ENCODE measurements at regions not wholly inside any gene's neighbourhood (a gene's known extent, or its start where the extent isn't known, plus 50 kb on each side); places are given as distances from the start of the nearest gene placed in this dataset.
A peak's percentile ranks its signal among the peaks of the same experiment; 100 is the strongest.

DNA sequence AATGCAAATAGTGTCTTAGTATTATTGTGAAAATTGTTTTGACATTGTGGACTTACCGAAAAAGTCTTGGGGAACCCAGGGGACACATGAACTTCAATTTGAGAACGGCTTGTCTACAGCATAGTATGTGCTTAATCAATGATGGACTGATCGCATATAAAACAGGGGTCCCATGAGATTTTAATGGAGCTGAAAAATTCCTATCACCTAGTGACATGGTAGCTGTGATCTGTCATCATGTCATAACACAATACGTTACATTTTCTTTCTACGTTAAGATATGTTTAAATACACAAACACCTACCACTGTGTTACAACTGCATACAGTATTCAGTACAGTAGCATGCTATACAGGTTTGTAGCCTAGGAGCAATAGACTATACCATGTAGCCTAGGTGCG is 153.3 kb upstream of the FOXD3 start:
- no peak for FAIRE-seq
- DNase-seq (ENCODE audit: insufficient read length, low spot score) = no peak

DNA sequence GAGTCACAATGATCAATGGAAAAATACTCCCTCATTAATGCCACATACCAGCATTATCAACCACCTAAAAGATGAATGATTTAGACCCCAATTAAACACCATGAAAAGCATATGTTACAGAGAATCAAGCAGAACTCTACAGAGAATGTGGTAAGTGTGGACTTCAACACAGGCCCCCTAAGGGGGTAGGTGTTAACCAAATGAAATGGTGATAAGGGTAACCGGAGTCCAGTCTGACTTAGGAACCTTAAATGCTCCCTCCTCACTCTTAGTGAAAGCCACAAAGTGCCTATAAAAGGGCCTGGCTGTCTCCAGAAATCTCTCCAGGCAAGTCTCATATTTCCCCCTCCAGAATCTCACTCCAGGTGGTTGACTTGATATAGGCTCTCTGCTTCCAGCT is 149.2 kb upstream of the FOXD3 start:
- DNase-seq (ENCODE audit: insufficient read length, low spot score) (no peak), FAIRE-seq (no peak)

DNA sequence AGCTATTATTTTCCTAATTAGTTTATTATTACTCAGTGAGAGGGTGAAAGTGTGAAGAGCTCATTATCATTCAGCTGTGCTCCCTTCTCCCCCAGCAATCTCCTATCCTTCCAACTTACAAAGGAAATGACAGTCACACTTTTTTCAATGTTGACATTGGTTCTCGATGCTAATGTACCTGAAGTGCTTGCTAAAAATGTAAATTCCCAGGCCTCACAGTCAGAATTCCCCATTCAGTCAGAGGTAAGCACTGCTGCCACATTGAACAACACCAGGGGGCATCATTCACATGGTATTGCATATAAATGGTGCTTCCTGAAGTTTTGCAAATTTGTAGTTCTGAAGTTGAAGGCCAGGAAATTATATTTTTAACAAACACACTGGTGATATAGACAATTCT is 132.7 kb upstream of the FOXD3 start:
- DNase-seq (ENCODE audit: insufficient read length, low spot score) = no peak
- no peak for FAIRE-seq

DNA sequence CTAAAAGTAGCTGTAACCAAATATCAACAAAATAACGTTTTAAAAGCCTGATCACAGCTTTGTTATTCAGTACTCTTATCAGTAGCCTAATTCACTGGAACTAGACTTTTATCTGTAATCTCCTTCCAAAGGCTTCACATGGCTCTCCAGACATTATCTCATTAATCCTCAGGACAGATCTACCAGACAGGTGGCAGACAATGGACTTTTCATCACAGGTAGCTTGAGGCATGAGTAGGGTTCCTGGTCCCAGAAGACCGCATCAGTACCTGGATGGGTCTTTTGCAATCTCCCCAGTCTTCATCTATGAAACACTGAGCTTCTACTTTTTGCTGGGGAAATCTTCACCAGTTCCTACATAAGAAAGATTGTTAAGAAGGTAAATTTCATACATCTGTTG is 132.2 kb upstream of the FOXD3 start:
- FAIRE-seq = no peak
- no peak for DNase-seq (ENCODE audit: insufficient read length, low spot score)

DNA sequence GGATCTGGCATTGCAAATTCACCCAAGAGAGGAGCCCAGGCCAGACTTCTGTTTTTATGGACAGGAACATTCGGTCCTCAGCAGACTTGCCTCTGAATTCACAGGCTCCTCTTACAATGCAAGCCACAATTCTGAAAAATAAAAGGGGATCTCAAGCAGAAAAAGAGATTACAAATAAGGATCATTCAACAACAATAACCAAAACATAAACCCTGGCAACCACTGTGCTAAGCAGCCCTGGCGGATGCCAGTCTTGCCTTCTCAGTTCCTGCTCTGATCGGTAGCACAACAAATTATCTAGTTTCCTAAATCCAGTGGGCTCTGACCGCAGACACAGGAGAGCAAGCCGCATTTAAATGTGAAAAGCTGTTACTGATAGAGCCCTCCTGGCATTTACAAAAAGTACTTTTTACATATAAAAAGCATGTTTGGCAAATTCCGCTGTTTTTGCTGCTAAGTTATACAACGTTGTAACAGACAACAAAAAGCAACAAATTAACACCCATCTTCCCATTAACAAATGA is 123.4 kb upstream of the FOXD3 start:
- DNase-seq (ENCODE audit: insufficient read length, low spot score) (no peak), FAIRE-seq (no peak)

DNA sequence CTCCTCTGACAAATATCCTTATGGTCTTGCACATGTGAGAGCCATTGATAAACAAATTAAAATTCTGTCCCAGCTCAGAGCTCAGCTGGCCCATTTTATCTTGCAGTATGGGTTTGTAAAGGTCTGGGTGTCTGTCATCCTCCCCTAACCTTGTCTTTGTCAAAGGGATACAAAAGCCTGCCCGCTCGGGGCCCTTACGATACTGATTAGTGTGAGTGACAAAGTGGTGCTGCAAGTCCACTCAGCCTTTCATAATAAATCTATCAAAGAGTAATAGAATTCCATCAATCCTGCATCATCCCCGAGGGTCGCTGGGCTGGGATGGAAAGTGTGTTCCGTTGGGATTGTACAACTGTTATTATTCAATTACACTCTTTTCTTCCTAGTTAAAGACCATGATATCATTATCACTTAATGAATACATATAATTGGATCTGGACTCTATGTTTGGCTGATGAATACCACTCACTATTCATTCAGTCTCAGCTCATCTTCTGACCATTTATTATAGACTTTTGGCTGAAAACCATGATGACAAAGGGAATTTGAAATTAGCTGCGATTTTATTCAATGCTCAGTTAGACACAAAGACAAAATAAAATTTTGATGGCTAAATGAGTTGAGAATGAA is 122.5 kb upstream of the FOXD3 start:
- FAIRE-seq (no peak), DNase-seq (ENCODE audit: insufficient read length, low spot score) (no peak)

DNA sequence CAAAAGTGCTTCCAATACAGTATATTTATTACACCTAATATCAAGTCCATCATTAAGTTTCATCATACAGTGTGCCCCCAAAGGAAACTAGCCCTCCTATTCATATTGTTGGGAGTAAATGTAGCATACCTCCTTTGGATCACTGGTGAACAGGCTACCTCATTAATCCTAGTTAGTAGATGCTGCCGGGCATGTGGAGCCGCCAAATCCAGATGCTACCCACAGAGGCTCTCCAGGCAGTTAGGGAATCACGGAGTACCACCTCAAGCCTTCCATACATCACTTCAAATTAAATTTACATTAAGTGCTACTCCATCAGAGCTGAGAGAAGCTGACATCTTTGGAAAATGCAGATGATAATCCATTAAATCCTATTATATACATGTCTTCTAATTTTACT is 121.7 kb upstream of the FOXD3 start:
- FAIRE-seq = no peak
- DNase-seq (ENCODE audit: insufficient read length, low spot score) = no peak

DNA sequence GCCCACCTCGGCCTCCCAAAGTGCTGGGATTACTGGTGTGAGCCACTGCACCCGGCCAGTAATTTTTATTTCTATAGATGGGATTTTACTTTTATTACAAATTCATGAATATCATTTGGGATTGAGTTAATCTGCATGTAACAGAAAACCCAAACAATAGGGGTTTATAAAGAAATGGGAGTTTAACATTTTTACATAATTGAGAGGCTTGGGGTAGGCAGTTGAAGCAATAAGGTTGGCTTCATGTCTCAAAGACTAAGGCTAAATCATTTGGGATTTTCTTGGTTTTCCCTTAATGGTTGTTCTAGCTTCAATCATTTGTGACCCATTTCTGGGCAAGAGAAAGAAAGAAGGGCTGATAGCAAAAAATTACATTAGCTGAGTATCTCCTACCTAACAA is 118.7 kb upstream of the FOXD3 start:
- no peak for DNase-seq (ENCODE audit: insufficient read length, low spot score)
- no peak for FAIRE-seq

DNA sequence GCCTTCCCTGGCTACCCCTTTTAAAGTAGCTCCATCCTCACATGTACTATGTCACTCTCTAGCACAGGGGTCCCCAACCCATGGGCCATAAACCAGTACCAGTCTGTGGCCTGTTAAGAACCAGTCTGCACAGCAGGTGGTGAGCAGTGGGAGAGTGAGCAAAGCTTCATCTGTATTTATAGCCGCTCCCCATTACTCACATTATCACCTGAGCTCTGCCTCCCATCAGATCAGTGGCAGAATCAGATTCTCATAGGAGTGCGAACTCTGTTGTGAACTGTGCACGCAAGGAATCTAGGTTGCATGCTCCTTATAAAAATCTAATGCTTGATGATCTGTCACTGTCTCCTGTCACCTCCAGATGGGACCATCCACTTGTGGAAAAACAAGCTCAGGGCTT is 116.6 kb upstream of the FOXD3 start:
- no peak for FAIRE-seq
- DNase-seq (ENCODE audit: insufficient read length, low spot score) = no peak

DNA sequence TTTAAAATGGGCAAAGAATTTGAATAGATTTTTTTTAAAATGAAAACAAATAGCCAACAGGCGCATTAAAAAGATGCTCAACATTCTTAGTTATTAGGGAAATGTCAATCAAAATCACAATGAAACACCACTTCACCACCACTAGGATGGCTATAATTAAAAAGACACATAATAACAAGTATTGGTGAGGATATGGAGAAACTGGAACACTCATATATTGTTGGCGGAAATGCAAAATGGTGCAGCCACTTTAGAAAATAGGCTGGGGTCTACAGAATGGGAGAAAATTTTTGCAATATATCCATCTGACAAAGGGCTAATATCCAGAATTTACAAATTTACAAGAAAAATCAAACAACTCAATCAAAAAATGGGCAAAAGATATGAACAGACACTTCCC is 107.8 kb upstream of the FOXD3 start:
- DNase-seq (ENCODE audit: insufficient read length, low spot score) (no peak), FAIRE-seq (no peak)

DNA sequence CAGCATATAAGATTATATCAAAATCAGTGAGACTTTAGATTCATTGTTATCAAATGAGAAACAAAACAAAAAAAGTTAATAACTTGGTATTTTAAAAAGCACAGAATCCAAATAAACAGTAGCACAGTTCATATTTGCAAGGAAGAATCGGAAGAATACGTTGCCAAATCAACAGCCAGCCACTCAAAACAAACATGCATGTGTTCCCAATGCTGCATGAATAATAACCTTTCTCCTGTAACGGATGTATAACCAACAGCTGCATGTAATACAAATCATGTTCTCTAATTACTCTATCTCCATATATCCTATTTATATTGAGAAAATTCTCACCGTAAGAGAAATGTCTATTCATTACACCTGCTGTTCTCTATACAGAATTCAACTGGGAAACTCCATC is 98.9 kb upstream of the FOXD3 start:
- DNase-seq (ENCODE audit: insufficient read length, low spot score) (no peak), FAIRE-seq (no peak)

DNA sequence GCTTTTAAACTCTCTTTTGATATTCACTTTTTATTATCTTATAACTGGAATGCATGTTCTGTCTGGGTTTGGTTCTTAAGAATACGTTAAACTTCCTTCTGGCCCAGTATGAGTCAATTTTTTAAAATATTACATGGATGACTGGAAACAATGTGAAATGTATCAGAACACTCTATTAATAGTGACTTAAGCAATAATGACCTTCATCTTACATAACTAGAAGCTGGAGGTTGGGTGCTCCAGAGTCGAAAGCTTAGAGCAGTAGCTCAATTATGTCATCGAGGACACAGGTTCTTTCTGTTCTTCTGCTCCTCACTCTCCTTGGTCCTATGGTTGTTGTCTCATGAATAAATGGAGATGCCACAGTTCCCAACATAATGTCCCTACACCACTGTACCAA is 91.6 kb upstream of the FOXD3 start:
- DNase-seq (ENCODE audit: insufficient read length, low spot score) (no peak), FAIRE-seq (no peak)

DNA sequence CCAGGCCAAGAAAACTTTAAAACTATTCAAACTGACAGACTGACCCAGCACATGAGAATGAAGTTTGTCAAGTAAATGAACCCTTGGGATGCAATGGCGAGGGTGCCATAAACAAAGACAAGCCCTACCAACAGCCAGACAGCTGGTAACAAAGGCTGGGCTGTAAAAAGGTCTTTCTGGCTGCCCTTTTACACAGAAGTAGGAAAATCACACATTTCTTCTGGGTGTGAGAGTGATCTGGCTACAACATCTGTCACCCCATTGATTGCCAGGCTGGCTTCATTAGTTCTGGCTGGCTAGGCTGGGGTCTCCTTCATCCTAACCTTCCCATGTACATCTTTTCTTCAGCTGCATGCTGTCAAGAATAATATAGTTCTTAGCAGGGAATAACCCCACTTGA is 83.6 kb upstream of the FOXD3 start:
- DNase-seq (ENCODE audit: insufficient read length, low spot score) = no peak

DNA sequence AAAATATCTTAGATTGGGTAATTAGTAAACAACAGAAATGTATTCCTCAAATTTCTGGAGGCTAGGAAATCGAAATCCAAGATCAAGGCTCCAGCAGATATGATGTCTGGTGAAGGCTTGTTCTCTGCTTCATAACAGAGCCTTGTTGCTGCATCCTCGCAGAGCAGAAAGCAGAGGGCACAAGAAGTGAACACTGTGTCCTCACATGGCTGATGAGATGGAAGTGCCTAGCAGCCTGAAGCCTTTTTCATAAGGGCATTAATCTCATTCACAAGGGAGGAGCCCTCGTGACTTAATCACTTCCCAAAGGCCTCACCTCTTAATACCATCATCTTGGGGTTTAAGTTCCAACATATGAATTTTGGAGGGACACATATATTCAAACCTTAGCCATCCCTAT is 77.2 kb upstream of the FOXD3 start:
- DNase-seq (ENCODE audit: insufficient read length, low spot score) = no peak
- no peak for FAIRE-seq

More for the DNA sequence above, 83.6 kb upstream of the FOXD3 start:
- FAIRE-seq = no peak

DNA sequence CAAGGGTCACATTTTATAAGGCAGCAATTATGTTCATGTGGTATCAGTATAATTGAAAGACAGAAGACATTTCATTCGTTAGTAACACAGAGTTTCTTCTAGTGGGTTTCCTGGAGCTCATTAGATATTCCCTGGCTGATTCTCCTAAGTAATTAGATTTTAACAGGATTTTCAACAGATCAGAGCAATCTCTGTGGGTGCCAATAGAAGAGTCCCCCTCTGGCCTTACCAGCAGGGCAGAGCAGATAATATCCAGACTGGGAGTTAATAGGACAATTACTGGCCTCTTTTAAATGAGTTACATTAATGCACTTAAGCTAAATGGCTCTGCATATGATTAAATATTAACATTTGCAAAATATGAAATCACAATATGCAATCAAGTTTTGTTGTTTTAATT is 74.2 kb upstream of the FOXD3 start:
- FAIRE-seq (no peak), DNase-seq (ENCODE audit: insufficient read length, low spot score) (no peak)

DNA sequence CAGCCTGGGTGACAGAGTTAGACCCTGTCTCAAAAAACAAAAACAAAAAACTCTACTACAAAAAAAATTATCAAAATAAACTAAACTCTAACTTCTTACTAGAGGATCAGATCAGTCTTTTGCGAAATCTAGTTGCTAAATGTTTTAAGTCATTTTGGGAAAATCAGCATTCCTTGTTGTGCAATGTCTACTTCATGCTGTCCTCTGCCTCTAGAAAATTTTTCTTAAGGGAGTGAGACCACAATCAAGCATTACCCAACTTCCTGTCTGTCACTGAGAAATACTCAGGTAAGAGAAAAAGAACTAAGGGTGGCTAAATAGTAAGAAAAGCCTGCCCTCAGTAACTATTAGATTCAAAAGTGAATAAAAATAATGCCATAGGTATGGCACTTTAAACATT is 67.2 kb upstream of the FOXD3 start:
- no peak for FAIRE-seq
- DNase-seq (ENCODE audit: insufficient read length, low spot score) = no peak

DNA sequence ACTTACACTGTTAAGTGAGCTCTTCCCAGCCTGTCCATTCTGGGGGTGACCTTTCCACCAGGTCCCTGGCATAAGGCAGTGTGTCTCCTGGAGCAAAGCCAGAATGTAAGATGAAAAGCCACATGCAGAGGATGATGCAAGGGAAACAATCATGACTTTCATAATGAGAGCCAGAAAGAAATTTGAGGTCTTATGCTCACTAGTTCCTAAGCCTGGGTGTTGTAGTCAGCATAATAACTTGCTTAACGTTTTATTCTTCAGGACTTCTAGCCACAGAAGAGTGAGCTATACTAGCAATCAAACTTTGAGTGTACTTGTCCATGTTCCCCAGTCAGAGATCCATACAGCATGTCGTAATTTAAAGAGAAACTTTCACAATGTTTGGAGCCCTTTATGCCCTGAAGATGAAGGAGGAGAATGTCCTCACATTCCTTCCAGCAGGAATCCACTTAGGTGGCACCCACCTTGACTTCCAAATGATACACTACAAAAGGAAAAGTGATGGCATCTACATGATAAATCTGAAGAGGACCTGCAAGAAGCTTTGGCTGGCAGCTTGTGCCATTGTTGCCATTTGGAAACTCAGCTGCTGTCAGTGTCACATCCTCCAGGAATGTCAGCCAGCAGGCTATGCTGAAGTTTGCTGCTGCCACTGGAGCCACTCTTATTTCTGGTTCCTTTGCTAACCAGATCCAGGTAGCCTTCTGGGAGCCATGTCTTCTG is 60.5 kb upstream of the FOXD3 start:
- FAIRE-seq (peak; percentile 9), DNase-seq (ENCODE audit: insufficient read length, low spot score) (no peak)

DNA sequence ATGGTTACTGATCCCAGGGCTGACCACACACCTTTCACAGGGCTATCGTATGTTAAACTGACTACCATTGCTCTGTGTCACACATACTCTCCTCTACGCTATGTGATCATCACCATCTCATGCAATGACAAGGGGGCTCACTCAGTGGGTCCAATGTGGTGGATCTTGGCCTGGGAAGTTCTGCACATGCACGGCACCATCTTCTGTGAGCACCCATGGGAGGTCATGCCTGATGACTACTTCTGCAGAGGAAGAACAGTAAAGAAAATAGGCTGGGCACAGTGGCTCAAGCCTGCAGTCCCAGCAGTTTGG is 60.0 kb upstream of the FOXD3 start:
- DNase-seq (ENCODE audit: insufficient read length, low spot score) (no peak), FAIRE-seq (no peak)

DNA sequence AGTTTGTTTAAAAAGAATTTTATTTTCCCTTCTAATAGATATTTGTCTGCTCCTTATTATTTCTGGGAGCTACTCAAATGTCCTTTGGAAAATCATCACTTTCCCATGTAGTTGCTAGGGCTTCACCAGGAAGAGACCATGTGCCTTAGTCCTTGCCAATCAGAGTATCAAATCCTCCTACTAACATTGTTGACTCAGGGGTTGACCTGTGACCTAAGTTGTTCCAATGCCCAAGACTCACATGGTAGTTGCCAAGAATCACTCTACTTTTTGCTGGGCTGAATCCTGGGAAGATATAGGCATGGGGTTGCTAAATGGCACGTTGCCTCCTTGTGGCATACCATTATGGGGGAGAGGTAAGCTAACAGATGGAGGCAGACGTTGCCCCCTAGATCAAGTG is 58.2 kb upstream of the FOXD3 start:
- no peak for FAIRE-seq
- no peak for DNase-seq (ENCODE audit: insufficient read length, low spot score)

DNA sequence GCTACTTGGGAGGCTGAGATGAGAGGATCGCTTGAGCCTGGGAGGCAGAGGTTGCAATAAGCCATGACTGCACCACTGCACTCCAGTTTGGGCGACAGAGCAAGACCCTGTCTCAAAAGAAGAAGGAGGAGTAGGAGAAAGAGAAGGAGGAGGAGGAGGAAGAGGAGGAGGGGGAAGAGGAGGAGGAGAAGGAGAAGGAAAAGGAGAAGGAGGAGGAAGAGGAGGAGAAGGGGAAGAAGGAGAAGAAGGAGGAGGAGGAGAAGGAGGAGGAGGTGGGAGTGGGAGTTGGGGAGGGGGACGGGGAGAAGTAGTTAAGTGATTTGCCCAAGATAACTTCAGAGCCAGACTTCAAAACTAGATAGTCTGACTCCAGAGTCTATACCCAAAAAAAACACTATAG is 55.5 kb upstream of the FOXD3 start:
- FAIRE-seq = no peak
- DNase-seq (ENCODE audit: insufficient read length, low spot score) = no peak

DNA sequence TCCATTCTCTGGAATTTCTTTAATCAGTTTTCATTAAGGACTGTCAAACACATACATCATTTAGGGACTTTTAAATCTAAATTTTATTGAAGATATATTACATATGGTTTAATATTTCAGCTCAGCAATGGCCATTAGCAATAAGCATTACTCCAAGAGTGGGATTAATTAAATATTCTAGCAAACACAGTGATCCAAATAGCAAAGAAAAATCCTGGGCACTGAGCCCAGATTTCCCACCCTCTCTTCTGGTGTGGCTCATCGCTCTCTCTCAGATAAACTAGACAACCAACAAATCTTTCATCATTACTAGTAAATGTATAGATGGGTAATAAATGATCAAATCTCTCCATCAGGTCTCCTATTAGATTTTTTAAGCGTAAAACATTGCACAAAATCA is 53.5 kb upstream of the FOXD3 start:
- FAIRE-seq (no peak), DNase-seq (ENCODE audit: insufficient read length, low spot score) (no peak)

DNA sequence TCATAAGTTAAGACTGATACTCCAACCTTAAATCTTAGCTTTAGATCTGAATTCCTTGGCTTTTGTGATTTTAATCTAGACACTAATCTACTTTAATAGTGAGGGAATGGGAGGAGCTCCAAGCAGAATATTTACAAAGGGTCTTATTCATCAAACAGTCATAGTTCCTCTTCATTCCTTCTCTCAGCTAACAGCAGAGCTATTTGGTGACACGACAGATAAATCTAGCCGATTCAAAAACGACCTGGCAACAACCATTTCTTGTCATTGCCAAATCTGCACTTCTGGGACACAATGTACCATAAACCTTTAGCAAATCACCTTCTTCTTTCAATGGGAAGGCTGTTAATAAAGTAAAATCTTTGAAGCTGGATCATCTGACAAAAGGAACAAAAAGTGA is 52.8 kb upstream of the FOXD3 start:
- FAIRE-seq (no peak), DNase-seq (ENCODE audit: insufficient read length, low spot score) (no peak)

All from HTR-8/SVneo (cell line).